ENCODE measurements at regions not wholly inside any gene's neighbourhood (a gene's known extent, or its start where the extent isn't known, plus 50 kb on each side); places are given as distances from the start of the nearest gene placed in this dataset.

GRCh38 chr13:33940256-33940655, 122.3 kb downstream of the RFC3 start:
- TF ChIP-seq CTCF (IDR thresholded peaks at IDR 0.05 in 8 of 11, conservative IDR thresholded peaks at IDR 0.05 in 3 of 11) (no peak), POLR2AphosphoS5 (IDR thresholded peaks at IDR 0.05) (no peak), POLR2A (IDR thresholded peaks at IDR 0.05) (no peak)

Measured in spleen (tissue), 7 donors.